Activated T-cell treated with anti-CD3 and anti-CD28 coated beads for 48 hours (primary cell): ENCODE measurements at regions not wholly inside any gene's neighbourhood (a gene's known extent, or its start where the extent isn't known, plus 50 kb on each side); places are given as distances from the start of the nearest gene placed in this dataset.
"Not testable (repeated sequence)": the region's sequence is repeated elsewhere in the genome, so short reads cannot be mapped to it uniquely, and the experiment has no call there.

Source experiments
- DNase-seq: peaks from one replicate; pipeline ENCODE4 v3.0.0-alpha.2; 2020; ENCODE audit warnings: low read depth

- DNase-seq = no peak
Measured at GRCh38 chr13:76012091-76012721, 376.1 kb downstream of the LMO7 start.

- DNase-seq = no peak
Measured at GRCh38 chr13:76009267-76009890, 373.2 kb downstream of the LMO7 start.

GRCh38 chr13:76004416-76004815 is 368.3 kb downstream of the LMO7 start:
- DNase-seq = no peak

- DNase-seq = no peak
Measured at GRCh38 chr13:76000131-76000530, 364.0 kb downstream of the LMO7 start.

GRCh38 chr13:75996582-75996981 is 360.5 kb downstream of the LMO7 start:
- no peak for DNase-seq

- DNase-seq = no peak
Measured at GRCh38 chr13:75995966-75996365, 359.8 kb downstream of the LMO7 start.

- no peak for DNase-seq
Measured at GRCh38 chr13:75993823-75994222, 357.7 kb downstream of the LMO7 start.

GRCh38 chr13:75993241-75993640 is 357.1 kb downstream of the LMO7 start:
- DNase-seq = no peak

- DNase-seq = no peak
Measured at GRCh38 chr13:75986818-75987217, 350.7 kb downstream of the LMO7 start.

- DNase-seq = no peak
Measured at GRCh38 chr13:75985132-75985531, 349.0 kb downstream of the LMO7 start.

GRCh38 chr13:75978818-75979217 is 342.7 kb downstream of the LMO7 start:
- no peak for DNase-seq

- DNase-seq = no peak
Measured at GRCh38 chr13:75968103-75968838, 332.1 kb downstream of the LMO7 start.

GRCh38 chr13:75963302-75963701 is 327.2 kb downstream of the LMO7 start:
- no peak for DNase-seq

- no peak for DNase-seq
Measured at GRCh38 chr13:75961911-75962310, 325.8 kb downstream of the LMO7 start.

GRCh38 chr13:75960538-75960994 is 324.4 kb downstream of the LMO7 start:
- DNase-seq = no peak

- DNase-seq = no peak
Measured at GRCh38 chr13:75959861-75960481, 323.8 kb downstream of the LMO7 start.

- not testable (repeated sequence) for DNase-seq
Measured at GRCh38 chr13:75953589-75953988, 317.5 kb downstream of the LMO7 start.

- no peak for DNase-seq
Measured at GRCh38 chr13:75947448-75947847, 311.3 kb downstream of the LMO7 start.

- no peak for DNase-seq
Measured at GRCh38 chr13:75946536-75947284, 310.6 kb downstream of the LMO7 start.

- DNase-seq = no peak
Measured at GRCh38 chr13:75945841-75946482, 309.8 kb downstream of the LMO7 start.

- DNase-seq = no peak
Measured at GRCh38 chr13:75938811-75939560, 302.9 kb downstream of the LMO7 start.
